Sigmoid colon (tissue), 6 donors: ENCODE measurements at regions not wholly inside any gene's neighbourhood (a gene's known extent, or its start where the extent isn't known, plus 50 kb on each side); places are given as distances from the start of the nearest gene placed in this dataset.
"Not testable (repeated sequence)": the region's sequence is repeated elsewhere in the genome, so short reads cannot be mapped to it uniquely, and the experiment has no call there.

Experiments
- DNase-seq: peaks from one replicate; pipeline ENCODE4 v3.0.0-alpha.2; 2019
- H3K27ac ChIP-seq, 4 donors: fragments of 200-600 bp; sonication (generic); one replicate each; pipeline ENCODE4 v1.5.1; 2016 to 2019; ENCODE audit warnings: mild to moderate bottlenecking in 1 of 4
- H3K27me3 ChIP-seq, 3 donors: fragments of 200-600 bp; sonication (generic); one replicate each; pipeline ENCODE4 v1.5.1; 2019; ENCODE audit warnings: mild to moderate bottlenecking in 1 of 3
- H3K36me3 ChIP-seq, 4 donors: fragments of 200-600 bp; sonication (generic); one replicate each; pipeline ENCODE4 v1.5.1; 2016 to 2019
- H3K4me1 ChIP-seq, 4 donors: fragments of 200-600 bp; sonication (generic); one replicate each; pipeline ENCODE4 v1.5.1; 2017 to 2019
- H3K4me3 ChIP-seq, 4 donors: fragments of 200-600 bp; sonication (generic); one replicate each; pipeline ENCODE4 v1.5.1; 2017 to 2019; ENCODE audit warnings: mild to moderate bottlenecking in 2 of 4, moderate library complexity in 1 of 4
- H3K9me3 ChIP-seq, 4 donors: fragments of 200-600 bp in 3 of 4; sonication (generic) in 3 of 4; one replicate each; pipeline versions ENCODE4 v1.5.1 to v1.6.1; 2013 to 2019
- CTCF ChIP-seq, 4 experiments: fragments of 450-650 bp in 3 of 4; fragments of 200-600 bp in 1 of 4; IDR thresholded peaks; one replicate each; pipeline ENCODE4 v1.5.1; 2016 to 2019; ENCODE audit warnings: antibody characterized with exemption in 4 of 4, mild to moderate bottlenecking in 3 of 4, moderate library complexity in 2 of 4
- EP300 ChIP-seq, 4 donors: sonication (generic); formaldehyde crosslinking; IDR thresholded peaks; one replicate each; pipeline ENCODE4 v1.6.1; 2017; ENCODE audit warnings: antibody characterized with exemption in 4 of 4
- POLR2A ChIP-seq, 2 donors: fragments of 450-650 bp; IDR thresholded peaks; one replicate each; pipeline ENCODE4 v1.6.1; 2016; ENCODE audit warnings: antibody characterized with exemption in 2 of 2, mild to moderate bottlenecking in 2 of 2, moderate library complexity in 2 of 2
- POLR2AphosphoS5 ChIP-seq, 4 donors: sonication (generic); formaldehyde crosslinking; IDR thresholded peaks; one replicate each; pipeline ENCODE4 v1.6.1; 2017; ENCODE audit warnings: antibody characterized with exemption in 4 of 4
- WGBS, 2 donors: extraction: QIAGEN DNeasy Blood & Tissue Kit; methylation state at CpG; one replicate each; pipeline ENCODE4 v1.1.7; 2013; 5-methylcytosine and 5-hydroxymethylcytosine counted together
- intact Hi-C: fragments of 100-400 bp; cut with DNase I; formaldehyde crosslinking; loops from one replicate; pipeline ENCODE4 v1.15.1; 2023
- donor health status: healthy with polysubstance abuse.
- donor health status: healthy.

- H3K4me1 ChIP-seq: no peaks in the 10 kb centered on the region
- H3K9me3 ChIP-seq: no peaks in the 10 kb centered on the region
- no peaks in the 10 kb centered on the region for H3K36me3 ChIP-seq
- no peak overlapping the region for H3K4me3 ChIP-seq
- WGBS, 2 donors: 71 to 75% methylated on average over 5 of the region's 5 CpGs
- no peak overlapping the region for H3K27ac ChIP-seq
- intact Hi-C loops: no loop called here
- TF ChIP-seq EP300 (IDR thresholded peaks at IDR 0.05) (no peak), POLR2AphosphoS5 (IDR thresholded peaks at IDR 0.05) (no peak), POLR2A (IDR thresholded peaks at IDR 0.05) (no peak), CTCF (IDR thresholded peaks at IDR 0.05) (no peak)
- H3K27me3 ChIP-seq: no peaks in the 10 kb centered on the region
- no peak for DNase-seq
These were observed 133.5 kb upstream of the MRPS30 start for GRCh38 chr5:44675296-44675695.

DNA sequence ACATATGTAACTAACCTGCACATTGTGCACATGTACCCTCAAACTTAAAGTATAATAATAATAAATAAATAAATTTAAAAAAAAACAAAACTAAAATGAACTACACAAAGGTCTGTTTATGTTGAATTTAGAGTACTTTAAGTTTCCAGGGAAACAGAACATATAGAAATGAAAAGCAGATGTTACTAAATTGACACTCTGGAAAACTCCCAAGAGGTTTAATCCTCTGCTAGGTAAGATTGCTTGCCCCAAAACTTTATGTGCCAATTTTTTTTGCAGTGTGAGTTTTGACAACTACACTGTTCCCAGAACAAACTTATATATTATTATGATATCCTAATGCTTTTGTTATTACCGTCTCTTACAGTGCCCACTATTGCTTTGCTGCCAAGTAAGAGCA, 134.3 kb upstream of the MRPS30 start:
- no peak for DNase-seq
- Histone ChIP-seq H3K4me3 (no peak overlapping the region), H3K4me1 (no peaks in the 10 kb centered on the region), H3K36me3 (no peaks in the 10 kb centered on the region), H3K27me3 (no peaks in the 10 kb centered on the region), H3K27ac (no peak overlapping the region), H3K9me3 (no peaks in the 10 kb centered on the region)
- WGBS, 2 donors: 93 to 96% methylated on average over 1 of the region's 1 CpG
- intact Hi-C loops: no loop called here
- TF ChIP-seq POLR2A (IDR thresholded peaks at IDR 0.05) (no peak), EP300 (IDR thresholded peaks at IDR 0.05) (no peak), POLR2AphosphoS5 (IDR thresholded peaks at IDR 0.05) (no peak), CTCF (IDR thresholded peaks at IDR 0.05) (no peak)

- intact Hi-C loops, H3K4me1 ChIP-seq, H3K36me3 ChIP-seq, H3K4me3 ChIP-seq, DNase-seq, H3K27ac ChIP-seq, H3K9me3 ChIP-seq, H3K27me3 ChIP-seq: not testable (repeated sequence)
- 89 to 93% methylated on average over 16 of the region's 16 CpGs for WGBS, 2 donors
These were observed 140.3 kb upstream of the MRPS30 start for GRCh38 chr5:44668471-44668870.

- no peaks in the 10 kb centered on the region for H3K27me3 ChIP-seq
- intact Hi-C loops: no loop called here
- no peak overlapping the region for H3K4me3 ChIP-seq
- H3K4me1 ChIP-seq: no peaks in the 10 kb centered on the region
- TF ChIP-seq POLR2AphosphoS5 (IDR thresholded peaks at IDR 0.05) (no peak), CTCF (IDR thresholded peaks at IDR 0.05) (no peak), EP300 (IDR thresholded peaks at IDR 0.05) (no peak), POLR2A (IDR thresholded peaks at IDR 0.05) (no peak)
- H3K27ac ChIP-seq: no peak overlapping the region
- H3K9me3 ChIP-seq: peaks cover 0 to 3% (median 0%) of the 10 kb centered on the region in 4 donors
- no peaks in the 10 kb centered on the region for H3K36me3 ChIP-seq
- 81 to 84% methylated on average over 9 of the region's 9 CpGs for WGBS, 2 donors
- DNase-seq: no peak
These were observed 143.5 kb upstream of the MRPS30 start for GRCh38 chr5:44665101-44665701.

- Histone ChIP-seq H3K4me1 (no peaks in the 10 kb centered on the region), H3K27ac (no peak overlapping the region), H3K27me3 (no peaks in the 10 kb centered on the region), H3K36me3 (no peaks in the 10 kb centered on the region), H3K9me3 (peaks cover 0 to 3% (median 0%) of the 10 kb centered on the region in 4 donors), H3K4me3 (no peak overlapping the region)
- WGBS, 2 donors: 80 to 87% methylated on average over 3 of the region's 3 CpGs
- TF ChIP-seq CTCF (IDR thresholded peaks at IDR 0.05) (no peak), POLR2A (IDR thresholded peaks at IDR 0.05) (no peak), POLR2AphosphoS5 (IDR thresholded peaks at IDR 0.05) (no peak), EP300 (IDR thresholded peaks at IDR 0.05) (no peak)
- DNase-seq: no peak
- intact Hi-C loops: no loop called here
These were observed 144.0 kb upstream of the MRPS30 start for GRCh38 chr5:44664711-44665100.
